GM20431 (cell line): ENCODE measurements at regions not wholly inside any gene's neighbourhood (a gene's known extent, or its start where the extent isn't known, plus 50 kb on each side); places are given as distances from the start of the nearest gene placed in this dataset.
"Not testable (repeated sequence)": the region's sequence is repeated elsewhere in the genome, so short reads cannot be mapped to it uniquely, and the experiment has no call there.

ENCODE experiments used
- in situ Hi-C: fragments of 300-500 bp; cut with MseI, MboI; formaldehyde crosslinking; loops from one replicate; pipeline ENCODE4 v1.15.0; 2020; ENCODE audit warnings: low sequenced_read_pairs; ENCODE audit not compliant: unreplicated experiment

DNA sequence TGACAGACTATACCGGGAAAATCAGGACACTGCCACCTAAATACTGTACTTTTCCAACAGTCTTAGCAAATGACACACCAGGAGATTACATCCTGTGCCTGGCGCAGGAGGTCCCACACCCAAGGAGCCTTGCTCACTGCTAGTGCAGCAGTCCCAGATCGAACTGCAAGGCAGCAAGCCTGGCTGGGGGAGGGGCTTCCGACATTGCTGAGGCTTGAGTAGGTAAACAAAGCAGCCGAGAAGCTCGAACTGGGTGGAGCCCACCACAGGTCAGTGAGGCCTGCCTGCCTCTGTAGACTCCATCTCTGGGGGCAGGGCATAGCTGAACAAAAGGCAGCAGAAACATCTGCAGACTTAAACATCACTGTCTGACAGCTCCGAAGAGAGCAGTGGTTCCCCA is 1360.0 kb downstream of the UQCRFS1 start:
- in situ Hi-C loops, result not testable (repeated sequence)

DNA sequence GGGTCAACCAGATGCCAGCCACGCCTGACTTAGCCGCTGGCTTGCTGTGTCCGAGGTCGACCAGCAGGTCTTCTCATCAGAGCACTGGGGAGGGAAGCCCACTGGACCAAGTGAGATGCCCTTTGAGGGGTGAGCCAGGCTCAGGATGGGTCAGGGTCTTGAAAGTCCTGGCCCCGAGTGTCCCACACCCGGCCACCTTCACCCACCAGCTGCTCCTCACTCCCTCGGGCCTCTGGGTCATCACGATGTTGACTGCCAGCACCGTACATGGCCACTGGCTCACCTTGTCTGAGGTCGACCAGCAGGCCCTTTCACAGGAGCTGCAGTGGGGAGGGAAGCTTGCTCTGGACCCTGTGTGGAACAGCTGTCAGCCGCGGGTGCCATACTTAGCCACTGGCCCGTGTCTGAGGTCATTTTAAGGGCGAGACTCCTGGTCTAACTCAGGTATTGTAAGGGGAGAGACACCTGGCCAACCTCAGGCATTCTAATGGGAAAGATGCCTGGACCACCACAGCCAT is 1361.3 kb downstream of the UQCRFS1 start:
- in situ Hi-C loops, result no loop called here

DNA sequence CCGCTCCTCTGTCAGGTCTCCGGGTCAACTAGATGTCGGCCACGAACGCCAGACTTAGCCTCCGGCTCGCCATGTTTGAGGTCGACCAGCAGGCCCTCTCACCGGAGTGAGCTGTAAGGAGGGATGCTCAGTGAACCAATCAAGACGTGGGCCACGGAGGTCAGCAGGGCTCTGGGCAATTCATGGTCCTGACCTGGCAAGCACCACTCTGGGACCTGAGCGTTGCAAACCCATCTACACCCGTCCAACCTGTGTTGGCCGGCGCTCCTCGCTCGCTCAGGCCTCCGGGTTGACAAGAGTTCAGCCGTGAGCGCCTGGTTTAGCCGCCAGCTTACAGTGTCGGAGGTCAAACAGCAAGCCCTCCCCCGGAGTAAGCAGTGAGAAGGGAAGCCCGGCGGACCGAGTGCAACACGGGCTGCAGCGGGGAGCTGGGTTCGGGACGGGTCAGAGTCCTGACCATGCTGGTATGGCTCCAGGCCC is 1361.9 kb downstream of the UQCRFS1 start:
- in situ Hi-C loops, result no loop called here

DNA sequence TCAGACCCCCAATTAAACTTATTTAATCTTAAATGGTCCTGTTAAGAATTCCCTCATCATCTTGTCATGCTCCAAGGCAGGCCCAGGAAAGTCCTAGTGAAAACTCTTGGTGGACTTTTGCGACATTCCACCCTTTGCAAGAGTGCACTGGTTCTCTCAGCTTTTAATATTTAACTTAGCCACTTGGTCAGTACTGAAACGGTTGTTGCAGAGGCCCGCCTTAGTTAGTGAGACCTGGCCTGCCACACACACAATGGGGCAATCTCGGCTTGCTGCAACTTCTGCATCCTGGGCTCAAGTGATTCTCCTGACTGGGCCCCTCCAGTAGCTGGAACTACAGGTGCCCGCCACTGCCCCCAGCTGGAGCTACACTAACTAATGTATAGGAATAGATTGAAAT is 1366.0 kb downstream of the UQCRFS1 start:
- in situ Hi-C loops, result no loop called here

- in situ Hi-C loops, result no loop called here
Observed at GRCh38 chr19:27844261-27844660, 1368.7 kb downstream of the UQCRFS1 start.

- in situ Hi-C loops, result no loop called here
Observed at GRCh38 chr19:27843861-27844260, 1369.1 kb downstream of the UQCRFS1 start.

DNA sequence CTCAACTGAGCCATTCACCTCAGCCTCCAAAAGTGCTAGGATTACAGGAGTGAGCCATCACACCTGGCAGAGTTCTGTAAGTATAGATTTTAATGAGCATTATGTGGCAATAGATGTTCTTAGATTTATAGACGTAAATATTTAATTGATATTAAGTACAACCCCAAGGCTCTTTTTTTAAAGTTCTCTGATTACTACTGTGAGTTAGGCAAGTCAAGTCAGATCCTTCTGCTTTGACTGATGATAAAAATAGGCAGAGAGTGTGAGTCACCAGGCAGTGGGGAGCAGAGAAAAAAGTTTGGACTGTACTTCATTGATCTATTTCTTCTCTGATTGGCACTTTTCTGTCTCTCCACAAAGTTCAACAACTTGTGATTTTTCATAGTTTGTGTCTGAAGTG is 1379.9 kb downstream of the UQCRFS1 start:
- in situ Hi-C loops, result no loop called here

DNA sequence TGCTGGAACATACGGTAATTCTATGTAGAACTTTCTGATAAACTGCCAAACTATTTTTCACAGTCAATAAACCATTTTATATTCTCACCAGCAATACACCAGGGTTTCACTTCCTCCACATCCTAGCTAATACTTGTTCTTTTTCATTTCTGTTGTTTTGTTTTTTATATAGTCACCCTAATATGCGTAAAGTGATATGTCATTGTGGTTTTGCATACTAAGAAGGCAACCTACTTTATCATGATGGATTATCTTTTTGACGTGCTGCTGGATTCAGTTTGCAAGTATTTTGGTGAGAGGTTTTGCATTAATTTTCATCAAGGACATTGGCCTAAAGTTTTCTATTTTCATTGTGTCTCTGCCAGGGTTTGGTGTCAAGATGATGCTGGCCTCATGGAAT is 1384.1 kb downstream of the UQCRFS1 start:
- in situ Hi-C loops, result no loop called here

DNA sequence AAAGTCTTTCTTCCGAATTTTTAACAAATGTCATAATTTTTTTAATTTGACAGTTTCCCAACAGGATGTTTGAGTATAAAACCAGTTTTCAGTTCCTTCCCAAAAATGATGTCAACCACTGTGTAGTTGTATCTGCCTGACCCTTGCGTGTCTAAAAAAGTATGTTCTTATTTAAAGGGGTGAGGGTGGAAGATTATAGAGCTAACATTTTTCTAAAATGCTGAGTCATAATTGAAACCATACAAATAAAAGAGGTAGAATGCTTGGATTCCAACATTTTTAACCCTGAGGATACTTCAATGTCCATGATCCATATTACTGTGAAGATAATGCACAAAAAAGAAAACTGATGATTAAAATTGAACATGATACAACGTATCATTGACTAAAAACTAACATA is 1388.8 kb downstream of the UQCRFS1 start:
- in situ Hi-C loops, result no loop called here

GRCh38 chr19:27822336-27822735 is 1390.6 kb downstream of the UQCRFS1 start:
- in situ Hi-C loops, result no loop called here

DNA sequence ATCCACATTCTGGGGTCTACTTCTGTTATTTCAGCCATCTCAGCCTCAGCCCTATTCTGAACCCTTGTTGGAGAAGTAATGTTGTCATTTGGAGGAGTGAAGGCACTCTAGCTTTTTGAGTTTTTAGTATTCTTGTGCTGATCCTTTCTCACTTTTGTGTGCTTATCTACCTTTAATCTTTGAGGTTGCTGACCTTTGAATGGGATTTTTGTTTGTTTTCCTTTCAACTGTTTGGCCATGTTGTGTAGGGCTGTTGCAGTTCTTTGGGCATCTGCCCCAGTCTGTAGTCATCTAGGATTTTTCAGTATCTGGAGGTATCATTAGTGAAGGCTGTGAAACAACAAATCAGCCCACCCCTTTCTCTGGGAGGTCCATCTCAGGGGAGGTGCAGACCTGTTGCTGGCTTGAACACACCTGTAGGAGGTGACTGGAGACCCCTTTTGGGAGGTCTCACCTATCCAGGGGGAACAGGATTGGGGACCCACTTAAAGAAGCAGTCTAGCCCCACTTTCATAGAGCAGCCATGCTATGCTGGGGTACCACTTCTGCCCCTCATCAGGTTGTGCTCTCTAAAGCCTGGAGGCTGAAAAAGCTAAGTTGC is 1391.4 kb downstream of the UQCRFS1 start:
- in situ Hi-C loops, result no loop called here

DNA sequence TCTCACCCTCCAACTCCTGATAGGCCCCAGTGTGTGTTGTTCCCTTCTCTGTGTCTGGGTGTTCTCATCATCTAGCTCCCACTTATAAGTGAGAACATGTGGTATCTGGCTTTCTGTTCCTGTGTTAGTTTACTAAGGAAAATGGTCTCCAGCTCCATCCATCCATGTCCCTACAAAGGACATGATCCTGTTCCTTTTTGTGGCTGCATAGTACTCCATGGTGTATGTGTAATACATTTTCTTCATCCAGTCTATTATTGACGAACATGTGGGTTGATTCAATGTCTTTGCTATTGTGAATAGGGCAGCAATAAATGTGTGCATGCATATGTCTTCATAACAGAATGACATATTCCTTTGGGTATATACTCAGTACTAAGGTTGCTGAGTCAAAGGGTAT is 1397.0 kb downstream of the UQCRFS1 start:
- in situ Hi-C loops, result no loop called here

DNA sequence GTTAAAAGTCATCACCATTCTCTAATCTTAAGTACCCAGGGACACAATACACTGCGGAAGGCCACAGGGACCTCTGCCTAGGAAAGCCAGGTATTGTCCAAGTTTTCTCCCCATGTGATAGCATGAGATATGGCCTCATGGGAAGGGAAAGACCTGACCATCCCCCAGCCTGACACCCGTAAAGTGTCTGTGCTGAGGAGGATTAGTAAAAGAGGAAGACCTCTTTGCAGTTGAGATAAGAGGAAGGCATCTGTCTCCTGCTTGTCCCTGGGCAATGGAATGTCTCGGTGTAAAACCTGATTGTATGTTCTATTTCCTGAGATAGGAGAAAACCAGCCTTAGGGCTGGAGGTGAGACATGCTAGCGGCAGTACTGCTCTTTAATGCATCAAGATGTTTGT is 1398.1 kb downstream of the UQCRFS1 start:
- in situ Hi-C loops, result not testable (repeated sequence)

GRCh38 chr19:27814274-27814673 is 1398.7 kb downstream of the UQCRFS1 start:
- in situ Hi-C loops, result not testable (repeated sequence)

DNA sequence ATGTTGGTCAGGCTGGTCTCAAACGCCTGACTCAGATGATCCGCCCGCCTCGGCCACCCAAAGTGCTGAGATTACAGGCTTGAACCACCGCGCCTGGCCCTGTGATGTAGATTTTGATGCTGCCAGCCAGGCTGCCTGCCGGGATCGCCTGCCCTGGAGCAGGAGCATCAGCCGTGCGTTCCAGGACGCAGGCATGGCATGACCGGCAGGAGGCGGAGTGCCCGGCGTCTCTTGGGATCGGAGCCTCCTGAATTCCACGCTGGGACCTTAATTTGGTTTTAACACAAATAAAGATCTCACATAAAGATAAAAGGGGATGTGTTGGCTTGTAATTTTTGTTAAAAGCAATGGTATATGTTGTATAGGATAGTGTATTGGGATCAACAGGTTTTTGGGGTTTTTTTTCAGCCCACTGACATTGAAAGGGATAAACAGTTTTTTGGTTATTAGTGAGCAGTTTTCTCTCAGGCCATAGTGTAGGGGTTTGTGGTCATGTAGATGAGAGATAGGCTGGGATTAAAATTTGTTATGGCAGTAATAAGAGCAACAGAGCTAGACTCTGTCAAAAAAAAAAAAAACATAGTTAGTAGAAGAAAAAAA is 1406.4 kb downstream of the UQCRFS1 start:
- in situ Hi-C loops, result no loop called here

- in situ Hi-C loops, result no loop called here
Observed at GRCh38 chr19:27805848-27806247, 1407.1 kb downstream of the UQCRFS1 start.

DNA sequence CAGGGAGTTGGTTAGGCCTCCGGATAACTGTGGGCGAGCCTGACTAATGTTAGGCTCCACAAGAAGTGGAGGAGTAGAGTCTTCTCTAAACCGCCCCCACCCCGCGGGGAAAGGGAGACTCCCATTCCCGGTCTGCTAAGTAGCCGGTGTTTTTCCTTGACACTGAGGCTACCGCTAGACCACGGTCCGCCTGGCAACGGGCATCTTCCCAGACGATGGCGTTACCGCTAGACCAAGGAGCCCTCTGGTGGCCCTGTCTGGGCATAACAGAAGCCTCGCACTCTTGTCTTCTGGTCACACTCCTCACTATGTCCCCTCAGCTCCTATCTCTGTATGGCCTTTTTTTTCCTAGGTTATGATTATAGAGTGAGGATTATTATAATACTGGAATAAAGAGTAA is 1410.7 kb downstream of the UQCRFS1 start:
- in situ Hi-C loops, result not testable (repeated sequence)

DNA sequence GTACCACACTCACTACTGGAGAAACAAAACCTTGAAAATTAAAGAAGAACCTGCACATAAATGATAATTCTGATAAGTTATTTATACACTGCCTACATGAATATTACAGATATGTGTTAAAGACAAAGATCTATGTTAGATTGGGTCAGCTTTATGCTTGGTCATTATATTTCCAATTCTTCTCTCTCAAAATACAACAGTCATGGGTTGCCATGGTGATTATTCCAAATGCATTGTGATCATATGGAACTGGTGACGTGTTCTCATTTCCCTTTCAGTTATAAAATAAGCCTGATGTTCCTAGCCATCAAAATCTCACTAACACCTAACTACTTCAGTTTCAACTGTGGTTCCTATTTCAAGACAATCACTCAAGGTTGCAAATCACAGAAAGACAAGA is 1416.4 kb downstream of the UQCRFS1 start:
- in situ Hi-C loops, result no loop called here

DNA sequence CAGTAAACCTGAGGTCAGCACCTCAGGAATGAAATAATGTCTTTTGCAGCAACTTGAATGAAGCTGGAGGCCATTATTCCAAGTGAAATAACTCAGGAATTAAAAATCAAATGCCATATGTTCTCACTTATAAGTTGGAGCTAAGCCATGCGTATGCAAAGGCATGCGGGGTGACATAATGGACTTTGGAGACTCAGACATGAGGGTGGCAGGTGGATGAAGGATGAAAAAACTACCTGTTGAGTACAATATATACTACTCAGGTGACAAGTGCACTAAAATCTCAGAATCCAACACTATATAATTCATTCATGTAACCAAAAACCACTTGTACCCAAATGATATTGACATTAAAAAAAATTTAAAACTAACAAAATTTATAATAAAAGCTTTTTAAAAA is 1416.9 kb downstream of the UQCRFS1 start:
- in situ Hi-C loops, result no loop called here

GRCh38 chr19:27795369-27795768 is 1417.6 kb downstream of the UQCRFS1 start:
- in situ Hi-C loops, result no loop called here

DNA sequence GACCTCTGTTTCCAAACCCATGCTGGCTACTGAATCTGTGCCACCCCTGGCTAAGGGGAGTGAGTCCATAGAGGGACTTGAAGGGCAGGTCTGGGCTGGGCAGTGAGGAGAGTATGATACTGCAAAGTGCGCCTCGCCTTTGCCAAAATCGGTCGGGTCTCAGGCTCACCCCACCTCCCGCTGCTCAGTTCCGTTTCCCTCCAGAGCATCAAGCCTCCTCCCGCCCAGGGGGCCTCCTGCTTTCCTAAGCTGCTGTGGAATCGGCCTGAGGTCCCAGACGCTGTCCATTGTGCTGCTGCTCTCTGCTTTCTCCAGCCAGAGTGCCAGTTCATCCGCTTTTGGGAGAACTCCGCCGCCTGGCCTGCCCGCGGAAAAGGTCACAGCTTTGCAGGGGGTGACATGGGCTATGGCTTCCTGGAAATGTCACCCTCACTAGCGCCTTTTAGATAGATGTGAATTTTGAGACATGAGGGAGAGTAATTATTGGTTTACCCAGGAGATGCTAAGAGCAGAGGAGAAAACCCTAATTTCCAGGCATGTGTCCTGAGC is 1418.4 kb downstream of the UQCRFS1 start:
- in situ Hi-C loops, result no loop called here
